GM11168 (cell line): ENCODE measurements at regions not wholly inside any gene's neighbourhood (a gene's known extent, or its start where the extent isn't known, plus 50 kb on each side); places are given as distances from the start of the nearest gene placed in this dataset.
"Not testable (repeated sequence)": the region's sequence is repeated elsewhere in the genome, so short reads cannot be mapped to it uniquely, and the experiment has no call there.

Source experiments
- in situ Hi-C: fragments of 300-500 bp; cut with MboI; formaldehyde crosslinking; loops from one replicate; pipeline ENCODE4 v1.12.0; 2022; ENCODE audit warnings: low sequenced_read_pairs; ENCODE audit not compliant: unreplicated experiment

GRCh38 chr9:20242510-20243189, 379.6 kb downstream of the MLLT3 start:
- in situ Hi-C loops, result no loop called here

DNA sequence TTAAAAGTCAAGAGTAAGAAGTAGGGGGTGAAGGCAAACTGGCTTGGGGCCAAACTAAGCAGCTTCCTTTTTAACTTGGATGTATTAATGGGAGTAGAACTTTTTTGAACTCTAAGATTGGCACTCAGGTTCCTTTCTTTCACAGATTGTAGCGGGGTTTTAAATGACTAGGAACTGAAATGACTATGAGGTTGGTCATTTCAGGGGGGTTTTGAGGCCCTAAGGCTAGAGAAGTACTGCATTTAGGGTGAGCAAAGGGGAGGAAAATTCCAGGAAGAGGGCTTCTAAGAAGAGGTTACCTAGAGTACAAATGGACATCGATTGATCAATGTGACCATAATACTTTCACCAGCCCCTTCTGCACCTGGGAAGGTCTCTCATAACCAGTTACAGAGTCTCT, 381.8 kb downstream of the MLLT3 start:
- in situ Hi-C loops, result no loop called here

- in situ Hi-C loops, result no loop called here
These were observed 383.4 kb downstream of the MLLT3 start for GRCh38 chr9:20238921-20239320.

DNA sequence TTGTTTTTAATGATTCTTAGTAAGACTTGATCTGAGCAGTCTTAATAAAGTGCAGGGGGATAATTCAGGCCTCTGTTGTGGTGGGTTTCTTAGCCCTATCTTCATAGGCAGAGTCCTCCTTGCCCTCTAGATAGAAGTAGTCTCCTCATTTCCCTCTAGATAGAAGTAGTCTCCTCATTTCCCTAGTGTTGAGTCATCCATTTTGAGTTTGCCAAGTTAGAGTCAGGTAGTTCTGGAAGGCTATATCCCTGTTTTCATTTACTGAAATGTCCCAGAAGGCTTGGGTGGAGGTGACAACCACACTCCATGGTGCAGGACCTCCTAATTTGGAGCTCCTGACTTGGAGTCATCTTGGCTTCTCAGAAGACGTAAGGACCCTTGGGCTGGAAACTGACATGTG, 384.6 kb downstream of the MLLT3 start:
- in situ Hi-C loops, result no loop called here

DNA sequence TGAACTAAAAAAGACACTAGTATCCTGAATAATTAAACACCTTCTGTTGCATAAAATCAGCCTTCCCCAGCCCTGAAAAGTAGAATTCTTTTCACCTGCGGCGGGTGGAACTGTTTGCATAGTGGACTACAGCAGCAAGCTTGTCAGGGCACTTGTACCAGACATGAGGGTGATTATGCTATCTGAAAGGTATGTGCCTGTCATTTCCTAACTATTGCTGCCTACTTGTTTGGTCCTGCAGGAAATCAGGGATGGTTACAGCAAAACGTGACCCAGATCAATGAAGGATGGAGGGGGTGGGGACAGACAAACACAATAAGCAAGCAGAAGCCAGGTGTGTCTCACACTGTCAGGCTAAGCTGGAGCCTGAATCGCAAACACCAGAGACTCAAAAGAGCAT, 385.6 kb downstream of the MLLT3 start:
- in situ Hi-C loops, result no loop called here

DNA sequence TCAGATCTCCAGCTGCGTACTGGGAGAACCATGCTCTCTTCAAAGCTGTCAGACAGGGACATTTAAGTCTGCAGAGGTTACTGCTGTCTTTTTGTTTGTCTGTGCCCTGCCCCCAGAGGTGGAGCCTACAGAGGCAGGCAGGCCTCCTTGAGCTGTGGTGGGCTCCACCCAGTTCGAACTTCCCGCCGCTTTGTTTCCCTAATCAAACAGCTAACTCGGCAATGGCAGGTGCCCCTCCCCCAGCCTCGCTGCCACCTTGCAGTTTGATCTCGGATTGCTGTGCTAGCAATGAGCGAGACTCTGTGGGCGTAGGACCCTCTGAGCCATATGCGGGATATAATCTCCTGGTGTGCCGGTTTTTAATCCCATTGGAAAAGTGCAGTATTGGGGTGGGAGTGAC, 387.1 kb downstream of the MLLT3 start:
- in situ Hi-C loops, result not testable (repeated sequence)

GRCh38 chr9:20228096-20228495, 394.2 kb downstream of the MLLT3 start:
- in situ Hi-C loops, result no loop called here

- in situ Hi-C loops, result no loop called here
These were observed 395.0 kb downstream of the MLLT3 start for GRCh38 chr9:20227166-20227874.

GRCh38 chr9:20226345-20226744, 396.0 kb downstream of the MLLT3 start:
- in situ Hi-C loops, result no loop called here

GRCh38 chr9:20225826-20226225, 396.5 kb downstream of the MLLT3 start:
- in situ Hi-C loops, result no loop called here

DNA sequence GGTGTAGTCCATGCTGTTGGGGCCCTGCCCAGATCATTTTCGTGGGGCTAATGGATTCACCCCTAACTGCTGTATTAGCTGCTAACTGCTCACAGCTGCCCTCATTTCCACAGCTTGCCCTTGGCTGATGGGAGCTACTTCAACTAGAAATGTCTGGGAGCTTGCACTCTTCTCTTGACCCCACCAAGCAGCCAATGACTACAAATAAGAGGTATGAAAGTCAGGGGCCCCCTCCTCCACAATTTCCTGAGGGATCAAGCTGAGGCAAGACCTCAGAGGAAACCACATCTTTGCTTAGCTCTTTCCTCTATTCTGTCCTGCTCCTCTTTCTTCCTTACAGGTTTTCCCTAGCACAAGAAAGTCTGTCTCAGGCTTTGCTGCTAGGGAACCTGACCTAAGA, 397.5 kb downstream of the MLLT3 start:
- in situ Hi-C loops, result no loop called here

GRCh38 chr9:20220286-20220685, 402.0 kb downstream of the MLLT3 start:
- in situ Hi-C loops, result no loop called here

DNA sequence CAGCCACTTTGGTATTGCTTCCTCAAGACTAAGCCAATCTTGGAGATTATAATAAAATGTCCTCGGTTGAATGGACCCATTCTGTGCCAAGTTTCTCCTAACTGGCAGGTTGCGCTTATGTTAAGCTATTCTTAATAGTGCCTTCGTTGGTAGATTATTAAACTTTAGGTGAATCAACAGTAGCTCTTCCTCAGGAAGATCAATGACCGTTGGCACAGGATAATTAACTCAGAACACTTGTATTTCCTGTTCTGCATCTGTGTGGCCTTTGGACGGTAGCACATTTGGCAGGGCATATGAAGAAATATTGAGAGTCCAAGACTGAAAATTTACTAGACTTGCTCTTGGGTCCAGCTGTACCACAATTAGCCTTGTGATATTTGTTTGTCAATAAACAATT, 402.9 kb downstream of the MLLT3 start:
- in situ Hi-C loops, result no loop called here

DNA sequence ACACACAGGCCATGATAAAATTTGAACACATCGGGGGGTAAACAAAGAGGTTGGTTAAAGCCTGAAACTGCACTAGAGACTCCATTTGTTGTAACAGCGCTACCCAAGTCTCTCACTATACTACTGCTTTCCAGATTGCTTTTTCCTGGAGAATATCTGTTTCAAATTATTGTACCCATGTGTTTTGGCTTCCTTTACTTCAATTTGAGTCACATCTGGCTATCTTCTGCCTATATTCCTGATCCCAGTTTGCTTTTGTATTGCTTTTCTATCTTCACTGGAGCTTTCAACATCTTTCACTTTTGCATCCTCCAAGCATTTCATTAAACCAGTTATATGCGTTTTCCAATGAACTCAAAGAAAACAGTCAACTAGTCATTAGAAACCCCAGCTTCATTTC, 404.7 kb downstream of the MLLT3 start:
- in situ Hi-C loops, result no loop called here

DNA sequence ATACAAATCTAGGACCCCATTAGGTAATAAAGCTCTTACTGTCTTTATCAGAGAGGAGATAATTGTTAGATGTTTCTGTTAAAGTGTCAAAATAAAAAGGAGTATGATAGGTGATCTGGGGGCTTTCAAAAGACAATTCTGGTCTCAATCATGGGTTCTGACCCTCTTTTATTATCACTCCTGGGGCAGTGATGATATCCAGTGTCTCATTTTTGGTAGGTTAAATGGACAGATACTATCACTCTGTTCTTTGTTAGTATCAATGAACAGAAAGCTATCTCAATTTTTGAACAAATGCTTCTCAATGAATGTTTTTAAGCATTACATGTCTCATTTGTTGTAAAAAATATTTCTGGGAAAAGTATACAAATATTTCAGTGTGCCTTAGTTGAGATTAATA, 405.9 kb downstream of the MLLT3 start:
- in situ Hi-C loops, result no loop called here

DNA sequence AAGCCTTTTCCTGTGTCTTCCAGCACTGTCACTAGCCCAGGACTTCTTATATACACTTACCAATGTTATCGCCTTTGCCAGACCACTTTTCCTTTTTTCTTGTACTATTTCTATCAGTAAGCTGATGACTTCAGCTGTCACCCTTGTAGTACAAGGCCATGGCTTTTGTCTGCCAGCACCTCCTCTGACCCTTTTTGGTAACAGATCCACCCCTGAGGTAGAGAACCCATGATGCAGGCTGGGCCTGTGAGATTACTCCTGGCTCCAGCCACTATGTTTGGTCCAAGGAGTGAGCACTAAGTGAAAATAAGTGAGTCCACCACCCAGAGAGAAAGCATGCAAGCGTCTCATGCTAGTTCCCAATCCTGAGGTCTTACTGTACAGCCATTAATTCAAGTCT, 406.7 kb downstream of the MLLT3 start:
- in situ Hi-C loops, result no loop called here

DNA sequence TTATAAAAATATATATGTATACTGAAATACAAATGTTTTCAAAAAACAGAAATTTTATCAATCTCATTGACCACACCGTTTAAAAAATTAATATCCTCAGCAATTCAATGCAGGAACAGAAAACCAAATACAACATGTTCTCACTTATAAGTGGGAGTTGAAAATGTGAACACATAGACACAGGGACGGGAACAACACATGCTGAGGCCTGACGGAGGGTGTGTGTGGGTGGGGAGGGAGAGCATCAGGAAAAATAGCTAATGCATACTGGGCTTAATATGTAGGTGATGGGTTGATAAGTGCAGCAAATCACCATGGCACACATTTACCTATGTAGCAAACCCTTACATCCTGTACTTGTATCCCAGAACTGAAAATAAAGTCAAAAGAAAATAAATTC, 409.5 kb downstream of the MLLT3 start:
- in situ Hi-C loops, result no loop called here

GRCh38 chr9:20209391-20210340, 412.6 kb downstream of the MLLT3 start:
- in situ Hi-C loops, result no loop called here

DNA sequence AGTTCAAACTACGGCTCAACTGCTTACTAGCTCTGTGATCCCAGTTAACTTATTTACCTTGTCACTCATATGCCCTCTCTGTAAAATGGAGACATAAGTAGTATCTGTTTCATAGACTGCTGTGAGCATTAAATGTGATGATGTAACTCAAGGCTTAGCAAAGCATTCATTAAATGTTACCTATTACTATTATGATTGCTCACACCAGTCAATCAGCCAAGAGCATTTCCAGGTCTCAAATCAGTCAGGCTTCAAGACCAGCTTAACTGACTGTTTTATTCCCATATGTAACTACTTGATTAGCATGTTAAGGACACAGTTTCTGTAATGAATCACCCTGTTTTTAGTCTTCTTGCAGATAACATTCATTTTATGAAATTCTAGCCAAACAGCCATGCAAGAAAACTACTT, 413.3 kb downstream of the MLLT3 start:
- in situ Hi-C loops, result no loop called here

DNA sequence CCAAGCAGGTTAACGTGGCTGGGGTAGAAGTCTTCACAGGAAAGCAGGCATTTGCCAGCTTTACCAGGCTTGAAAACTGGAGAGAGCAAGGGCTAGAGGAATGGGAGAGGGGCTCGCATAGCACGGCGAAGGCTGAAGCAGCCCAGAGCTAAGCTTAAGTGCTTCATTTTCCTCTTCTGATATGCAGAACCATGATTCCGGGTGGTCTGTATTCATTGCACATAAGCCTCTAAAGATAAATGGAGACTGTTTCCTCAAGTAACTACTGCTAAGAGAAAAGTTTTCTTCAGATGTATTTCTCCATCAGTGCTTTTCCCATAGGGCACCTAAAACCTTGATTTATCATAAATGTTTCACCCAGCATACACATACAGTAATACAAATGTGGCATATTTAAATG, 414.1 kb downstream of the MLLT3 start:
- in situ Hi-C loops, result no loop called here

- in situ Hi-C loops, result no loop called here
These were observed 415.1 kb downstream of the MLLT3 start for GRCh38 chr9:20207176-20207575.
